K562 (cell line): ENCODE measurements at regions not wholly inside any gene's neighbourhood (a gene's known extent, or its start where the extent isn't known, plus 50 kb on each side); places are given as distances from the start of the nearest gene placed in this dataset.

Experiments used
- CHCHD3 ChIP-seq: fragments of 250-450 bp; sonication (Bioruptor Pico); IDR thresholded peaks from 2 replicates; pipeline ENCODE4 v2.1.2; 2022; ENCODE audit warnings: mild to moderate bottlenecking
- REST ChIP-seq, 2 experiments: fragments of 450-650 bp; formaldehyde crosslinking in 1 of 2; IDR thresholded peaks; 2 replicates each; pipeline versions ENCODE4 v1.4.0 to v1.6.1; 2014 to 2020; ENCODE audit warnings: mild to moderate bottlenecking in 2 of 2, borderline replicate concordance in 1 of 2, low read depth in 1 of 2
- ZNF384 ChIP-seq: IDR thresholded peaks from 2 replicates; pipeline ENCODE4 v1.6.1; 2012; ENCODE audit warnings: low read depth, low read length, improper control_type of control experiment

GRCh38 chr10:47173929-47174442 is 126.0 kb upstream of the GDF10 start (continued):
- no peak for TF ChIP-seq REST (IDR thresholded peaks at IDR 0.05; ENCODE audit: borderline replicate concordance)
- TF ChIP-seq REST (CRISPR knock-in tag; IDR thresholded peaks at IDR 0.05; ENCODE audit: low read depth): no peak
- no peak for TF ChIP-seq CHCHD3 (CRISPR knock-in tag)
- TF ChIP-seq ZNF384: no peak
